IPS DF 6.9 (cell line): ENCODE measurements at regions not wholly inside any gene's neighbourhood (a gene's known extent, or its start where the extent isn't known, plus 50 kb on each side); places are given as distances from the start of the nearest gene placed in this dataset.

Source experiments
- DNase-seq: peaks from one replicate; pipeline ENCODE4 v3.0.0-alpha.2; 2013; ENCODE audit warnings: low read depth, low spot score
- H3K27ac ChIP-seq: one replicate; pipeline ENCODE4 v1.5.1; 2013; ENCODE audit warnings: low read length, control low read depth
- H3K27me3 ChIP-seq: 2 replicates; pipeline ENCODE4 v1.6.1; 2013; ENCODE audit warnings: mild to moderate bottlenecking, low read length; ENCODE audit not compliant: control insufficient read depth, insufficient read depth
- H3K36me3 ChIP-seq: 2 replicates; pipeline ENCODE4 v1.6.1; 2013; ENCODE audit warnings: low read length; ENCODE audit not compliant: control insufficient read depth, insufficient read depth
- H3K4me1 ChIP-seq: 2 replicates; pipeline ENCODE4 v1.6.1; 2013; ENCODE audit warnings: low read length; ENCODE audit not compliant: control insufficient read depth, insufficient read depth
- H3K4me3 ChIP-seq: 2 replicates; pipeline ENCODE4 v1.5.1; 2013; ENCODE audit warnings: mild to moderate bottlenecking, low read length
- H3K9me3 ChIP-seq: 2 replicates; pipeline ENCODE4 v1.6.1; 2013; ENCODE audit warnings: low read length, inconsistent platforms; ENCODE audit not compliant: control insufficient read depth, insufficient read depth
- WGBS: extraction: QIAGEN DNeasy Blood & Tissue Kit; methylation state at CpG from one replicate; pipeline ENCODE4 v1.1.7; 2013; ENCODE audit warnings: mixed read lengths, missing lambda C conversion rate; ENCODE audit not compliant: insufficient read length, insufficient coverage; 5-methylcytosine and 5-hydroxymethylcytosine counted together

GRCh38 chr10:71035511-71036296 lies 147.3 kb upstream of the PCBD1 start:
- no peak for DNase-seq
- no peaks in the 10 kb centered on the region for H3K9me3 ChIP-seq
- H3K27me3 ChIP-seq = no peaks in the 10 kb centered on the region
- H3K36me3 ChIP-seq = no peaks in the 10 kb centered on the region
- H3K4me3 ChIP-seq = no peak overlapping the region
- no CpG with 5 or more reads among the region's 6 CpGs for WGBS
- no peak overlapping the region for H3K27ac ChIP-seq
- no peaks in the 10 kb centered on the region for H3K4me1 ChIP-seq

GRCh38 chr10:71036297-71036966 lies 148.1 kb upstream of the PCBD1 start:
- no peak for DNase-seq

GRCh38 chr10:71038091-71038633 lies 149.8 kb upstream of the PCBD1 start:
- Histone ChIP-seq H3K9me3 (no peaks in the 10 kb centered on the region), H3K27ac (no peak overlapping the region), H3K36me3 (no peaks in the 10 kb centered on the region), H3K27me3 (no peaks in the 10 kb centered on the region), H3K4me3 (no peak overlapping the region), H3K4me1 (no peaks in the 10 kb centered on the region)
- WGBS = no CpG with 5 or more reads among the region's 3 CpGs
- no peak for DNase-seq

More at GRCh38 chr10:71036297-71036966, 148.1 kb upstream of the PCBD1 start:
- Histone ChIP-seq H3K27ac (no peak overlapping the region), H3K4me3 (no peak overlapping the region), H3K4me1 (no peaks in the 10 kb centered on the region), H3K27me3 (no peaks in the 10 kb centered on the region), H3K36me3 (no peaks in the 10 kb centered on the region), H3K9me3 (no peaks in the 10 kb centered on the region)
- WGBS = no CpG with 5 or more reads among the region's 8 CpGs

- Histone ChIP-seq H3K9me3 (no peaks in the 10 kb centered on the region), H3K27me3 (no peaks in the 10 kb centered on the region), H3K4me3 (no peak overlapping the region), H3K36me3 (no peaks in the 10 kb centered on the region), H3K27ac (no peak overlapping the region), H3K4me1 (no peaks in the 10 kb centered on the region)
- no CpG with 5 or more reads among the region's 2 CpGs for WGBS
- DNase-seq = no peak
Observed at GRCh38 chr10:71038921-71039320, 150.6 kb upstream of the PCBD1 start.

GRCh38 chr10:71039551-71039950 lies 151.2 kb upstream of the PCBD1 start:
- Histone ChIP-seq H3K4me3 (no peak overlapping the region), H3K27ac (no peak overlapping the region), H3K9me3 (no peaks in the 10 kb centered on the region), H3K27me3 (no peaks in the 10 kb centered on the region), H3K4me1 (no peaks in the 10 kb centered on the region), H3K36me3 (no peaks in the 10 kb centered on the region)
- no peak for DNase-seq
- WGBS = no CpG with 5 or more reads among the region's 9 CpGs

- WGBS = no CpG with 5 or more reads among the region's 4 CpGs
- Histone ChIP-seq H3K27me3 (no peaks in the 10 kb centered on the region), H3K4me3 (no peak overlapping the region), H3K4me1 (no peaks in the 10 kb centered on the region), H3K27ac (no peak overlapping the region), H3K36me3 (no peaks in the 10 kb centered on the region), H3K9me3 (no peaks in the 10 kb centered on the region)
- DNase-seq = no peak
Observed at GRCh38 chr10:71040343-71040742, 152.0 kb upstream of the PCBD1 start.

- no CpG with 5 or more reads among the region's 20 CpGs for WGBS
- no peak for DNase-seq
- Histone ChIP-seq H3K4me1 (no peaks in the 10 kb centered on the region), H3K27ac (no peak overlapping the region), H3K9me3 (no peaks in the 10 kb centered on the region), H3K27me3 (no peaks in the 10 kb centered on the region), H3K4me3 (no peak overlapping the region), H3K36me3 (no peaks in the 10 kb centered on the region)
Observed at GRCh38 chr10:71040846-71041605, 152.7 kb upstream of the PCBD1 start.

- H3K4me1 ChIP-seq = no peaks in the 10 kb centered on the region
- DNase-seq = no peak
- no CpG with 5 or more reads among the region's 4 CpGs for WGBS
- H3K36me3 ChIP-seq = no peaks in the 10 kb centered on the region
- no peaks in the 10 kb centered on the region for H3K27me3 ChIP-seq
- no peaks in the 10 kb centered on the region for H3K9me3 ChIP-seq
- H3K27ac ChIP-seq = no peak overlapping the region
- H3K4me3 ChIP-seq = no peak overlapping the region
Observed at GRCh38 chr10:71042216-71042615, 153.9 kb upstream of the PCBD1 start.

GRCh38 chr10:71042699-71043098 lies 154.3 kb upstream of the PCBD1 start:
- DNase-seq = no peak
- no peak overlapping the region for H3K4me3 ChIP-seq
- no peaks in the 10 kb centered on the region for H3K4me1 ChIP-seq
- WGBS = no CpG with 5 or more reads among the region's 5 CpGs
- no peaks in the 10 kb centered on the region for H3K36me3 ChIP-seq
- H3K9me3 ChIP-seq = no peaks in the 10 kb centered on the region
- no peaks in the 10 kb centered on the region for H3K27me3 ChIP-seq
- H3K27ac ChIP-seq = no peak overlapping the region

- Histone ChIP-seq H3K4me3 (no peak overlapping the region), H3K4me1 (no peaks in the 10 kb centered on the region), H3K9me3 (no peaks in the 10 kb centered on the region), H3K36me3 (no peaks in the 10 kb centered on the region), H3K27me3 (no peaks in the 10 kb centered on the region), H3K27ac (no peak overlapping the region)
- no peak for DNase-seq
- no CpG with 5 or more reads among the region's 4 CpGs for WGBS
Observed at GRCh38 chr10:71043858-71044257, 155.5 kb upstream of the PCBD1 start.
